NCI-H146 (cell line): ENCODE measurements at regions not wholly inside any gene's neighbourhood (a gene's known extent, or its start where the extent isn't known, plus 50 kb on each side); places are given as distances from the start of the nearest gene placed in this dataset.
A peak's percentile ranks its signal among the peaks of the same experiment; 100 is the strongest.

ENCODE experiments used
- DNase-seq: peaks from one replicate; lab custom pipeline; 2025; lab: John Stamatoyannopoulos, UW

DNA sequence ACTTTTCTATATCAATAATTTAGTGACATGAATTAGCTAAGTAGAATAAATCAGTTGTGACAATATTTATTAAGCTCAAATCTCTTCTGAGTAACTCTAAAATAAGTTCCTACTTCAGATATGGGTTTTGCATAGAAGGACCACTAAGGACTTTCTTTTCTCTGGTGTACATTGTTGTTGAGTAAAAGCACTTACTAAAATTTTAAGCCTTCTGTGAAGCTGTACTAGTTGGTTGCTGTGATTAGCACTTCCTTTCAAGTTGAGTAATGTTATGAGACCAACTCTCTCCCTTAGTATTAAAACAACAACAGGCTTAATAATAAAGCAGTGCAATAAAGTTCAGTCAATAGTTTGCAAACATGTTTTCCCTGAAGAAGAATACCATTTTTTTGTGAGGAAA is 667.4 kb upstream of the NDST4 start:
- no peak for DNase-seq

DNA sequence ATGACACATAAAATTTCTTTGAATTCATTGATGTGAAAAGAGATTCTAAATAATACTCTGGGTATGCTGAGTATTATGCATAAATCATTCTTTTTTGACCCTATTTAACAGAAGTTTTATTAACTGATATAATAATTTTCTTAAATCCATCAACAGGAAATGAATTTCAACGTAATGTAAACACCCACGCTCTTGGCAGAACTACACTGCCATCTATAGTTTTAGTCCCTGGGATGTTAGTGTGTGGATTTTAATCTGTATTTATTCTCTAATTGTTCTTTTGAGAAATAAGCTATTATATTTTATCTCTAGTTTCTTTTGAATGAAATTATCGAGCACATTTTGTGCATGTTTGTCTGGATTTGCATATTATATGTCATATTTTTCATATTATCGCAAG is 666.8 kb upstream of the NDST4 start:
- no peak for DNase-seq

DNA sequence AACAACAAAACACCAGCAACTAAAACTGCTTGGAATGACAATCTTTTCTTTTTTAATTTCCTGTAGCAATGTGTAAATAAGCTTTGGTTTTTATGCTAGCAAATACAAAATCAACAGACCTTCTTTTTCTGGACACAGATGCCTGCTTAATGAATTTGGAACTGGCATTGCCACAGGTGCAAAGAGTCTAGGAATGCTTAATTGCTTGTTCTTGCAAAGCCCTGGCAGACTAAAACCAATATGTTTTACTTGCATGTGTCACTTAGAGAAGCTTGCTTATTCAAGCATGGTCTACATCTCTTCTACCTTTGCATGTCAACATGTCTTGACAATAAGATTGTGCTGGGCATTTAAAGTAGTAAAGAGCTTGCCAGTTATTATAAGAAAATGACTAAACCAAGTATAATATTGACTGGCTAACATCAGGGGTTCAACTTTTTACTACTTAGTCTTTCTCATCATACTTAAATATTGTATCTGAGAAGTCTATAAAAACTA is 656.7 kb upstream of the NDST4 start:
- no peak for DNase-seq

DNA sequence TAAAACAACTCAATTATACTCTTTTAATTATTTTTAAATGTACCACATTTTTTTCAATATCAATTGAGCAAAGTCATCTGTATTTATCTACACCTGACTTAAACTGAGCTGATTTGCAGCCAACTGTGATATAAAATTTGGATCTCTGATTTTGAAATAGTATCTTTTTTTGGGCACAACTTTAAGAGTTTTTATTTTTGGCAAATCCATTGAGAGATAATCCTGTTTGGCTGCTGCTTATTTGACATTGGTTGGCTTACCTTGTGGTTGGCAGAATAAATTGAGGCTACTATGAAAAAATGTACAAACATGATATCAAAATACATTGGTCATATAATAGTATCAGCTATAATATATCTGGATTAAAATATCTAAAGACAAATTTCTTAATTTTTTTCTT is 656.0 kb upstream of the NDST4 start:
- DNase-seq, result no peak

DNA sequence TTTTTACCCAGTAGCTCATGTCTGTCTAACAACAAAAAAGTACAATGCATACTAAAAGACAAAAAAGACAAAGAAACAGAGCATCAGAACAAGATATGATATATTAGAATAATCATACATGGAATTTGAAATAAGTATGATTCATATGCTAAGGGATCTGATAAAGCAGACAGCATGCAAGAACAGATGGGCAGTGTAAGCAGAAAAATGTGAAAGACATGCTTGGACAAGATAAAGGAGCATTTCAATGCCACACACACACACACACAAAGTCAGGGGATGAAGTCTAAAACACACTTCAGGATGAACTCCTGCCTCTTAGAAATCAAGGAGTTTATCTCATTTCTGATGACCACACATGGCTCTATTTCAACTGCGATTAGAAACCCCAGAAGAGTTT is 649.6 kb upstream of the NDST4 start:
- DNase-seq, result no peak

DNA sequence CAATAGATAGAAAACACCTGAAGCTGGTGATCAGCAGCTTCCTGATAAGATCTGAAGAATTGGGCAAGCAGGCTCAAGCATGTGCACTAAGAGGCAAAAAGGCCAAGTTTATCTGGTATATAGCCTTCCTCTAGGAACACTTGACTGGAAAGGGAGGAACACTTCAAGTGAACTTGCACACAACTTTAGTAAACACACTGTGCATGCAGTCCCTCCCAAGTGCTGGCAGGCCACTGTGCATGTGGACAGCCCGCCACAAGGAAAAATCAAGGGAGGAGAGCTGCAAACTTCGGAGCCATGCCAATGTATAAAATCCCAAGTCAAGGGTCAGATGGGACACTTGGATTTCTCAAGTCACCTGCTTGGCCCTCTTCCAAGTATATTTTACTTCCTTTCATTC is 645.8 kb upstream of the NDST4 start:
- no peak for DNase-seq

DNA sequence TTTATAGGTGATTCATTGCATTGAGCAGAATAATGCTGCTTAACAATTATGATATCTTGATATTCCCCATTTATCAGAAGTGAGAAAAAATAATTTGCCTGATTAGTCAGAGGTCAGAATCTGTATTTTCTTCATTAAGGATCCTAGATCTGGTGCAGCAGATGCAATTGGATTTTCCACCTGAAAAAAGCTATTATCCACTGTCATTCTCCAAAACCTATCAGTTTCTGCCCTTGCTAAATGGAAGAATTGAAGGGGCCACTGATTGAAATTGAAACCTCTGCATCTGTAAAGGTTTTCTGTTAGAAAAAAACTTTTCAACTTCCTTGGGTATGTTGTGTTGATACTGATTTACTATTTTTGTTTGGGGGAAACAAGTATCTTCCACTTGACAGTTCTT is 636.0 kb upstream of the NDST4 start:
- no peak for DNase-seq

DNA sequence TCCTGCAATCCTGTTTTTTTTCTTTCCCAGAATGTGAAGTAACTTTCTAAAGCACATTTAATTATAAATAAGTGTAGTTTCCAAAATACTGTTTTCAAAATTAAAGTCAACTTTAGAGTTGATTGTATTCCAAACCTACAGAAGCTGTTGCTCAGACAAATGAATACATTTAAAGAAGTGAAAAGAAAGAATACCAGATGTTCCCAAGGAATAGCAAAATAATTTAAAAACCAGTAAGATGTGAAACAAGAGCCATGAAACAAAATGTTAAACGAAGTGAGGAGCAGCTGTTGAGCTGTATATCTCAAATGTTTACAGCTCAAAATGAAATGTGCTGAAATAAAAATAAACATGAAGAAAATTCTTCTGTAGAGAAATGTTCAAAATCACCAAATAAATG is 627.4 kb upstream of the NDST4 start:
- no peak for DNase-seq

DNA sequence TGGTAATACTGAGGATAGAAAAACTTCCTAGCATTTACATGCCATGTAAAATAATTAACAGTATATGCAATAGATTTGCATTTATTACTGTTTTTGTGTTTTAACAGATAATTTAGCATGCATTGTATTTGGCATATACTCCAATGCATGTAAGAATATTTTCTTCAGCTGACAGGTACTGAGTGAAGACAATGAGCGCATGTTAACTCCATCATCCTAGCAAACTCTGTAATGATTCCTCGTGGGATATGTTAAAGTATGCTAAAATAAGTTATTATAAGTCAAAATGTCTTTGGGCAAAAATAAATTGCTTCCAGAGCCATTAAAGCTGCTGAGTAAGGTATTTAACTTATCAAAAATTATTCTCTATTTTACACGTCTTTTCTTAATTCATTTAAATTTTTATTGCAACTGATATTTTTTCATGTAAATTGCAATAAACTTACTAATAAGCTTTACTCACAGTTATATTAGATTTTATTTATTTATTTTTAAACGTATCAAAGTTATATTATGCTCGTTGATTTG is 616.4 kb upstream of the NDST4 start:
- DNase-seq, result no peak

DNA sequence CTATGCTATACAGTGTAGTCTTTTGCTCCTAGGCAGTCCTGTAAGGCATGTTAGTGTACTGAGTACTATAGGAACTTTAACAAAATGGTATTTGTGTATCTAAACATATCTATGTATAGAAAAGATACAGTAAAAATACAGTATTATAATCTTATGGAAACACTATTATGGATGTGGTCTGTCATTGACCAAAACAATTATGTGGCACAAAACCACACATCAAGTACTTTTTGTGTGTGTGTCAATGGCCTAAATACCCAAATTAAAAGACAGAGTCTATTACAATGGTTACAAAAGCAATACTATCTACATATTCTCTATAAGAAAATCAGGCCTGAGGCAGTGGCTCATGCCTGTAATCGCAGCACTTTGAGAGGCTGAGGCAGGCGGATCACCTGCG is 610.2 kb upstream of the NDST4 start:
- no peak for DNase-seq

DNA sequence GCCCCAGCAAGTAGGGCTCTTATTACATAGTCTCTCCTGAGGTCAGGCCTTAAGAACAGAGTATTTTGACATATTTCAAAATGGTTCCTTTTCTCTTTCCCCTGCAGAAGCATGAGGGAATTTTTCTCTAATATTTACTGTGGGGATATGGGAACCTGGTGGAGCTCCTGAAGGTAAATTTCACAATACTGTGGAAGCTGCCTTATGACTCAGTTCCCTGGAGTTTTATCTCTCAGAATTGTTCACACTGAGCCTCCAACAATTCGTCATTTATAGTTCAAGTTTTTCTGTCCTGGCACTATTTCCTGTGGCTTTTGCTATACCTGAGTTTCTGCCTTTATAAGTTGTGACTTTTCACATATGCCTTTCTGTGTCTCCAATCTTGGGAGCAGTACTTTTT is 607.2 kb upstream of the NDST4 start:
- DNase-seq, result no peak

DNA sequence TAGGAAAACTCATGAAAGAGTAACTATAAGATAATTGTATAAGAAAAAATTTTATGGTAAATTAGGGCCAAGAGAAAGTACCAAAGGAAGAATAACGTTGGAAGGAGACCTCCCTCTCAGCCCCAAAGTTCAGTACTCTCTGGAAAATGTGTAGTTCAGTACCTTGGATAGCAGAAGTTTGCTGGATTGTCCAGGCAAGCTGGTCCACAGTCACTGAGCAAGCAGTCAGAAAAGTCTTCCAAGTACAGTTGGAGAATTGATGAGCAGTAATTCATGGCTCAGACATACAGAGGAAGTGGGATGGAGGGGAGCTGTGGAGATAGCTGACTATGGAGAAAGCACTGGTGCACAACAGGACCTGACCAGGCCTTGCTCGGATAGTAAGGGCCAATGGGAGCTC is 598.2 kb upstream of the NDST4 start:
- no peak for DNase-seq

DNA sequence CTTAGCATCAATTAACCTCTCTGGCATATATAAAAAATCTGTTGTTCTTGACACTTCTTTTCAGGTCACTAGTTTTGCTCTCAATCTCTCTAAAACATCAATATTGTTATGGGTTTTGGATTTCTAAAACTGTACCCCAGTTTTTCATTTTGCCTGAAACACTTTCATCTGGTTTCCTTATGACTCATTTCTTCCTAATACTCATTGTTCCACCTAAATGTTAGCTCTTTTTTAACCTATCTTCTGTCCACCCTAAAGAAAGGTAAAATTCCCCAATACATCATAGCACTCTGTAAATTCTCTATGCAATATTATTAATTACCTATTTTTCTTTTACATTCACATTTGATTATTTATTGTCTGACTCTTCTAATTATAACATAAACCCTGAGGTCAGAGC is 575.5 kb upstream of the NDST4 start:
- DNase-seq, result no peak

DNA sequence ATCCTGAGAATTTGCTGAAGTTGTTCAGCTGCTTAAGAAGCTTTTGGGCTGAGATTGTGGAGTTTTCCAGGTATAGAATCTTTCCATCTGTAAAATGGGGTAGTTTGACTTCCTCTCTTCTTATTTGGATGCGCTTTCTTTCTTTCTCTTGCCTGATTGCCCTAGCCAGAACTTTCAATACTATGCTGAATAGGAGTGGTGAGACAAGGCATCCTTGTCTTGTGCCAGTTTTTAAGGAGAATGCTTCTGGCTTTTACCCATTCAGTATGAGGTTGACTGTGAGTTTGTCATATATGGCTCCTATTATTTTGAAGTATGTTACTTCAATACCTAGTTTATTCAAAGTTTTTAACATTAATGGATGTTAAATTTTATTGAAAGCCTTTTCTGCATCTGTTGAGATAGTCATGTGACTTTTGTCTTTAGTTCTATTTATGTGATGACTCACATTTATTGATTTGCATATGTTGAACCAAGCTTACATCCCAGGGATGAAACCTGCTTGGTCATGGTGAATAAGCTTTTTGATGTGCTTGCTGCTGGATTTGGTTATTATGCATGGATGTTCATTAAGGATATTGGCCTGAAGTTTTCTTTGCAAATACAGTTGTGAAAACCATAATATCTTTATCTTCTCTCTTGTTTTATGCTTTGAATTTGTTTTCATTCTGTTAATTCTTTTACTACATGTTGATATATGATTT is 573.8 kb upstream of the NDST4 start:
- no peak for DNase-seq

DNA sequence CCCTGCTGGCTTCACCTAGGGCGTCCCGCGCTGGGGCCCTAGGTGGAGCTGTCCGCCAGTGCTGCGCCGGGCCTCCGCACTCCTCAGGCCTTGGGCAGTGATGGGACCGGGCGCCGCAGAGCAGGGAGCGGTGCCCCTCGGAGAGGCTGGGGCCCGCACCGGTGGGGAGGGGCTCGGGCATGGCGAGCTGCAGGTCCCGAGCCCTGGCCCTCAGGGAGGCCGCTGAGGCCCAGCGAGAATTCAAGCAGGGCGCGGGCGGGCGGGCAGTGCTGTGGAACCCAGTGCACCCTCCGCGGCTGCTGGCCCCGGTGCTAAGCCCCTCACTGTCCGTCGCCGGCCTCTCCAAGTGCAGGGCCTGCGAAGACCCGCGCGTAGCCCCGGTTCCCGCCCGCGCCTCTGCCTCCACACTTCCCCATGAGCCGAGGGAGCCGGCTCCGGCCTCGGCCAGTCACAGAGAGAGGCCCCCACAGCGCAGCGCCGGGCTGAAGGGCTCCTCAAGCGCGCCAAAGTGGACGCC is 565.1 kb upstream of the NDST4 start:
- DNase-seq, result no peak

DNA sequence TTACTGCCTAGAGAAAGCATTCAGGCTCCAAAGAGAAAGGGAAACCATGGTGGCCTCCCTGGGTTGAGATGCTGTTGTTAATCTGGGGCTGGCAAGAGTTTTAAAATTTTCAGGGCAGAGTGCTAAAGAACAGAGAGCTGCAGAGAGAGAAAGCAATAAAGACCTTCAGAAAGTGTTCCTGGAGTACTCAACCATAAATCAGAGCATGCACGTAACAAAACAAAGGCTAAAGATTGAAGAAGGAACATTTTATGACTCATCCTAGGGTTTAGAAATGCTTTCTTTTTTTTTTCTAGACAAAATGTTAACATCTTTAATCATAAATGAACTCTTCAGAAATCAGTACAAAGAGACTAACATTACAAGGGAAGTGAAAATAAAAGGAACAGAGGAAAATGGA is 562.3 kb upstream of the NDST4 start:
- no peak for DNase-seq

DNA sequence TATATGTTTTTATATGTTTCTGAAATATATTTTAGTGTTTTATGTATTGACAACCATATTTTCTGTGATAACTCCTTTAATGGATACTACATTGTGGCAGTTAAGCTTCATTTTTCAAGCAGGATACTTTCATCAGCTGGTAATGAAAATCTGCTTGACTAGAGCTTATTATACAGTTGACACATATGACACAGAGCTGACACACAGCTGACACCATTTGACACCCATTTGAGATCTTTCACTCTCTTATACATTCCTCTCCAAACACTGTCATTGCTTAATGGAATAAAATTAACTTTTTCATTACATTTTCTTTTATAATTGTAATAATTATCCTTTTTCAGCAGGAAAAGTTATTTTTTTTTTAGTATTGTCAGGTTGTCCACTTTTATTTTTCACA is 561.1 kb upstream of the NDST4 start:
- DNase-seq, result no peak

DNA sequence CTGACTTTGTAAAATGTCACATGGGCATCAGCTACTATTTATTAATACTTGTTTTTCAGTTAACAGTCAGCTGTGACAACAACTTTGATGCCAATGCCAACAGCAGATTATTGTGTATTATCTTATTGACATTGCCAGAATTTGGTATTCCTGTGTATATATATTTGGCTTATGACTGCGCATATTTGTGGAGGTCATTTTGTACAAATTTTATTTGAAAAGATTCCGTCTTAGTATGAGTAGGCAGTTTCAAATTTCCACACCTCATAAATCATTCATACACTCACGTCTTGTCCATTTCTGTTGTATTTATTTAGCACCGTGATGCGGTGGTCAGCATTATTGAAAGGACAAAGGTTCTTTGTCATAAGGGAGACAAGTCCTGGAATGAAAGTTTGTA is 558.2 kb upstream of the NDST4 start:
- peak; percentile 51 for DNase-seq

DNA sequence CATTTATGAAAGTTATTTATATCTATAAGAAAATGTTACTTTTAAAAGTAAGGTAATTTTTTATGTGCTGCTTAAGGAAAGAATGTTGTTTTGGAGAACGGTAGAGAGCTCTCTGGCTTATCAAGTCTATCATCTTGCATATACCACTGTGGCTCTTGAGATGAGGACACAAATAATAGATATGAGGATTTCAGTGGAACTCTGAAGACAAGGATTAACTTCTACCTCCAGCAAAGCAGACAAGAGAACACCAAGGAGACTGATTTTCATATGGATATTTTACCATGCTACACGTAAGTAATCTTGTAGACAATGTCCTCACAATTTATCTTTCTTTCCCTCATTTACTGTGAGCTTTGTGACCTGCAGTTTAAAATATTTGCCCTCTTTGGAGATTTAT is 557.5 kb upstream of the NDST4 start:
- DNase-seq, result no peak

DNA sequence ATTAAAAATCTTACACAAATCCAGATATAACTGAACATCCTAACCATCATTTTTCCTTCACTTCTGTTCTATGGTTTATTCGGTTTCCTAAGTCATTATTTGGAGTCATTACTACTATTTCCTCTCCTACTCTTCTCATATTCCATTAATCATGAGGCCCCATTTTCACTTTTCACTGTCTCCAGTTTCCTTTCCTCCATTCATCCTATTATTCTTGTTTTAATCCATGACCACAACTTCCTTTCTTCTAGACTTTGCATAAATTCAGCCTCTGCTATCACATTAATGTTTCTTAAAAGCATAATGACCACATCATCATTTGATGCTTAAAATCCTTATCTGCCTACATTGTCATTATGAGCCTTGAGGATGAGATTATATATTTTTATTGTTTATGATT is 555.0 kb upstream of the NDST4 start:
- DNase-seq, result no peak

DNA sequence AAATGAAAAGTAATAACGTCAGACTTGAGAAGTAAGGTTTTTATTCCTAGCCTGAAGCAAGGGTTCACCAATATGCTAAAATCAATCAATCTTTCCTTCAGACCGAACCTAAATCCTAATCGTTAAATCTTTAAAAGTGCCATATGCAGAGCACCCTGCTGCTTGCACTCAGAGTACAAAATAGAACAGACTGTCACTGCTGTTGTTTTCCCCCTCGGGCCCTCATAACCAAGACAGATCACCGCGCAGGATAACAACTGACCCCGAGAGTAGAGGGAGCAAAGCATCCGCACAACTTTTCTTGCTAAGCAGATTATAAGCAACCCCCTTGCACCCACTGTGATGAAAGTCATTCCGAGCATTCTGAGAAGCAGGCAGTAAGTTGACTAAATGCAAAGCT is 550.9 kb upstream of the NDST4 start:
- DNase-seq, result peak; percentile 23

DNA sequence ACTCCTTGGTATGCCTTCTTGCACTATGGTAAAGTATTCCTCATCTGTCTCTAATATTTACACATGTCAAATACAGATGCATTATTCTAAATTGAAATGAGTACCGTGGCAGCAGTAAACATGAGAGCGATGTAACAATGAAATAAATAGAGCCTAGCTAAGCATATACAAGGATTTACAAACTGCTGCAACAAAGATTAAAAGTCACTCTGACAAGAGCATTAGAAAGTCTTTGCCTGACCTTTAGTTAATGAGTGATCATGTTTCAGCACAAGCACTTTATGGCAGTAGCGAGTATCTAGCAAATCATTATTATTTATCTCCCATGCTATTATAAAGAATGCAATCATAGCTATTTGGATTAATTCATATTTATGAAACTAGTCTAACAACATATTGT is 547.0 kb upstream of the NDST4 start:
- DNase-seq, result no peak

DNA sequence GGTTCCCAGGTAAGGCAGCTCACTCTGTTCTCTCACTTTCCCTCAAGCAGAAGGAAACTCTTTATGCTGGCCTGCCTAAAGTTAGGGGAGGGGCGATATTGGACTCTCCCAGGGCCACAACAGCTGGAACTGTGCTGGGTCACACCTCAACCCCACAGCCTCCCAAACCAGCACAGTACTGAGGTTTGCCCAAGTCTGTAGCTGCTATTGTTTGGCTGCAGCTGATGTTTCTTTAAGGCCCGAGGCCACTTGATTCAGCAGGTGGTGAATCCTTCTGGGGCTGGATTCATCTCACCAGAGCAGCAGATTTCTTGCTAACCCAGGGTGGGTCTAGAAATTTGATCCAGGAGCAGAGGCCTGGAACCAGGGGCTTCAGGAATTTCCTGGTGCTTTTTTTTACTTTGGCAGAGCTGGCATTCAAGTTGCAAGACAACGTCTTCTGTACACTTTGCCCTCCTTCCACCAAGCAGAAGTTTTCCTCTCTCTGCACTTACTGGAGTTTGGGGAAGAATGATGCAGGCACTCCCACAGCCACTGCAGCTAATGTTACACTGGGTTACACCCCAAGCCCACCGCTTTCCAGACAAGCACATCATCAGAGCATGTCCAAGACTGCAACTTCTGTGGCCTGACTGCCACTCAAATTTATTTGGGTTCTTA is 544.7 kb upstream of the NDST4 start:
- no peak for DNase-seq

DNA sequence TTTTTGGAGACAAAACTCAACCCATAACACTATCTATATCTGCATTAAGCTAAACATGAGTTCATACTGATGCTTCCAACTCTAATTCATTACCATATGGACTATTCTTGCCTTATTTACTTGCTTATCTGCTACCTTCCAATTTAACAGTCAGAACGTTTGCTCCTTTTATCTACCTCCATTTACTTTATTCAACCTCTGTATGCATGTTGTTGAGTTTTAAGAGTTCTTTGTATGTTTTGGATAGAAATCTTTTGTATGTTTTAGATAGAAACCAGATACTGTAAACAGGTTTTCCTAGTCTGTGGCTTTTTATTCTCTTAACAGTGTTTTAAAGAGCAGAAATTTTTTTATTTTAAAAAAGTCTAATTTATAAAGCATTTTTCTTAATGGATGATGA is 542.2 kb upstream of the NDST4 start:
- no peak for DNase-seq
